ENCODE measurements at regions not wholly inside any gene's neighbourhood (a gene's known extent, or its start where the extent isn't known, plus 50 kb on each side); places are given as distances from the start of the nearest gene placed in this dataset.

GRCh38 chr1:30263405-30263804 is 460.0 kb downstream of the MATN1 start:
- Histone ChIP-seq H3K9me3 (ENCODE audit: insufficient read depth, low read depth, low read length) (no peaks in the 10 kb centered on the region), H3K9ac (ENCODE audit: low read depth, low read length) (no peak overlapping the region), H3K27ac (ENCODE audit: low read length) (no peak overlapping the region), H3K4me1 (ENCODE audit: insufficient read depth, low read length) (no peaks in the 10 kb centered on the region), H3K4me3 (ENCODE audit: low read length) (no peak overlapping the region), H3K27me3 (ENCODE audit: insufficient read depth, low read length) (no peaks in the 10 kb centered on the region), H3K36me3 (ENCODE audit: insufficient read depth, low read depth, low read length) (no peaks in the 10 kb centered on the region)

GRCh38 chr1:30262158-30262557 is 461.2 kb downstream of the MATN1 start:
- H3K27ac ChIP-seq (ENCODE audit: low read length): no peak overlapping the region
- no peak overlapping the region for H3K9ac ChIP-seq (ENCODE audit: low read depth, low read length)
- H3K27me3 ChIP-seq (ENCODE audit: insufficient read depth, low read length): no peaks in the 10 kb centered on the region
- H3K36me3 ChIP-seq (ENCODE audit: insufficient read depth, low read depth, low read length): no peaks in the 10 kb centered on the region
- H3K9me3 ChIP-seq (ENCODE audit: insufficient read depth, low read depth, low read length): no peaks in the 10 kb centered on the region
- H3K4me3 ChIP-seq (ENCODE audit: low read length): no peak overlapping the region
- no peaks in the 10 kb centered on the region for H3K4me1 ChIP-seq (ENCODE audit: insufficient read depth, low read length)

GRCh38 chr1:30260318-30260717 is 463.1 kb downstream of the MATN1 start:
- Histone ChIP-seq H3K27ac (ENCODE audit: low read length) (no peak overlapping the region), H3K27me3 (ENCODE audit: insufficient read depth, low read length) (no peaks in the 10 kb centered on the region), H3K4me3 (ENCODE audit: low read length) (no peak overlapping the region), H3K9me3 (ENCODE audit: insufficient read depth, low read depth, low read length) (no peaks in the 10 kb centered on the region), H3K36me3 (ENCODE audit: insufficient read depth, low read depth, low read length) (no peaks in the 10 kb centered on the region), H3K9ac (ENCODE audit: low read depth, low read length) (no peak overlapping the region), H3K4me1 (ENCODE audit: insufficient read depth, low read length) (peaks cover 3% of the 10 kb centered on the region; the same call in 1 of the 2 replicates)

- H3K27me3 ChIP-seq (ENCODE audit: insufficient read depth, low read length): no peaks in the 10 kb centered on the region
- no peaks in the 10 kb centered on the region for H3K36me3 ChIP-seq (ENCODE audit: insufficient read depth, low read depth, low read length)
- no peak overlapping the region for H3K9ac ChIP-seq (ENCODE audit: low read depth, low read length)
- H3K9me3 ChIP-seq (ENCODE audit: insufficient read depth, low read depth, low read length): no peaks in the 10 kb centered on the region
- peaks cover 3% of the 10 kb centered on the region; the same call in 1 of the 2 replicates for H3K4me1 ChIP-seq (ENCODE audit: insufficient read depth, low read length)
- no peak overlapping the region for H3K4me3 ChIP-seq (ENCODE audit: low read length)
- H3K27ac ChIP-seq (ENCODE audit: low read length): no peak overlapping the region
Measured at GRCh38 chr1:30259631-30260030, 463.8 kb downstream of the MATN1 start.

GRCh38 chr1:30258876-30259275 is 464.5 kb downstream of the MATN1 start:
- H3K36me3 ChIP-seq (ENCODE audit: insufficient read depth, low read depth, low read length): no peaks in the 10 kb centered on the region
- no peaks in the 10 kb centered on the region for H3K9me3 ChIP-seq (ENCODE audit: insufficient read depth, low read depth, low read length)
- peaks cover 3% of the 10 kb centered on the region; the same call in 1 of the 2 replicates for H3K4me1 ChIP-seq (ENCODE audit: insufficient read depth, low read length)
- H3K27ac ChIP-seq (ENCODE audit: low read length): no peak overlapping the region
- no peaks in the 10 kb centered on the region for H3K27me3 ChIP-seq (ENCODE audit: insufficient read depth, low read length)
- no peak overlapping the region for H3K4me3 ChIP-seq (ENCODE audit: low read length)
- H3K9ac ChIP-seq (ENCODE audit: low read depth, low read length): no peak overlapping the region

- Histone ChIP-seq H3K9me3 (ENCODE audit: insufficient read depth, low read depth, low read length) (no peaks in the 10 kb centered on the region), H3K36me3 (ENCODE audit: insufficient read depth, low read depth, low read length) (no peaks in the 10 kb centered on the region), H3K4me1 (ENCODE audit: insufficient read depth, low read length) (peaks cover 3% of the 10 kb centered on the region; the same call in 1 of the 2 replicates), H3K9ac (ENCODE audit: low read depth, low read length) (no peak overlapping the region), H3K27ac (ENCODE audit: low read length) (no peak overlapping the region), H3K27me3 (ENCODE audit: insufficient read depth, low read length) (no peaks in the 10 kb centered on the region), H3K4me3 (ENCODE audit: low read length) (no peak overlapping the region)
Measured at GRCh38 chr1:30258471-30258870, 464.9 kb downstream of the MATN1 start.

- H3K36me3 ChIP-seq (ENCODE audit: insufficient read depth, low read depth, low read length): no peaks in the 10 kb centered on the region
- peaks cover 3% of the 10 kb centered on the region; the same call in 1 of the 2 replicates for H3K4me1 ChIP-seq (ENCODE audit: insufficient read depth, low read length)
- H3K27ac ChIP-seq (ENCODE audit: low read length): no peak overlapping the region
- H3K4me3 ChIP-seq (ENCODE audit: low read length): no peak overlapping the region
- no peak overlapping the region for H3K9ac ChIP-seq (ENCODE audit: low read depth, low read length)
- H3K9me3 ChIP-seq (ENCODE audit: insufficient read depth, low read depth, low read length): no peaks in the 10 kb centered on the region
- no peaks in the 10 kb centered on the region for H3K27me3 ChIP-seq (ENCODE audit: insufficient read depth, low read length)
Measured at GRCh38 chr1:30257742-30258380, 465.5 kb downstream of the MATN1 start.

GRCh38 chr1:30257322-30257721 is 466.1 kb downstream of the MATN1 start:
- H3K4me3 ChIP-seq (ENCODE audit: low read length): no peak overlapping the region
- H3K9ac ChIP-seq (ENCODE audit: low read depth, low read length): no peak overlapping the region
- peaks cover 3% of the 10 kb centered on the region; the same call in 1 of the 2 replicates for H3K4me1 ChIP-seq (ENCODE audit: insufficient read depth, low read length)
- H3K27ac ChIP-seq (ENCODE audit: low read length): no peak overlapping the region
- no peaks in the 10 kb centered on the region for H3K27me3 ChIP-seq (ENCODE audit: insufficient read depth, low read length)
- H3K36me3 ChIP-seq (ENCODE audit: insufficient read depth, low read depth, low read length): no peaks in the 10 kb centered on the region
- no peaks in the 10 kb centered on the region for H3K9me3 ChIP-seq (ENCODE audit: insufficient read depth, low read depth, low read length)

- Histone ChIP-seq H3K4me3 (ENCODE audit: low read length) (no peak overlapping the region), H3K36me3 (ENCODE audit: insufficient read depth, low read depth, low read length) (no peaks in the 10 kb centered on the region), H3K4me1 (ENCODE audit: insufficient read depth, low read length) (peaks cover 3% of the 10 kb centered on the region; the same call in 1 of the 2 replicates), H3K27ac (ENCODE audit: low read length) (no peak overlapping the region), H3K27me3 (ENCODE audit: insufficient read depth, low read length) (no peaks in the 10 kb centered on the region), H3K9ac (ENCODE audit: low read depth, low read length) (no peak overlapping the region), H3K9me3 (ENCODE audit: insufficient read depth, low read depth, low read length) (no peaks in the 10 kb centered on the region)
Measured at GRCh38 chr1:30256911-30257310, 466.5 kb downstream of the MATN1 start.

- Histone ChIP-seq H3K9me3 (ENCODE audit: insufficient read depth, low read depth, low read length) (no peaks in the 10 kb centered on the region), H3K4me3 (ENCODE audit: low read length) (no peak overlapping the region), H3K27ac (ENCODE audit: low read length) (no peak overlapping the region), H3K27me3 (ENCODE audit: insufficient read depth, low read length) (no peaks in the 10 kb centered on the region), H3K9ac (ENCODE audit: low read depth, low read length) (no peak overlapping the region), H3K4me1 (ENCODE audit: insufficient read depth, low read length) (peaks cover 3% of the 10 kb centered on the region; the same call in 1 of the 2 replicates), H3K36me3 (ENCODE audit: insufficient read depth, low read depth, low read length) (no peaks in the 10 kb centered on the region)
Measured at GRCh38 chr1:30255111-30255724, 468.2 kb downstream of the MATN1 start.

- no peaks in the 10 kb centered on the region for H3K9me3 ChIP-seq (ENCODE audit: insufficient read depth, low read depth, low read length)
- H3K4me1 ChIP-seq (ENCODE audit: insufficient read depth, low read length): peaks cover 3% of the 10 kb centered on the region; the same call in 1 of the 2 replicates
- H3K27me3 ChIP-seq (ENCODE audit: insufficient read depth, low read length): no peaks in the 10 kb centered on the region
- H3K4me3 ChIP-seq (ENCODE audit: low read length): no peak overlapping the region
- H3K27ac ChIP-seq (ENCODE audit: low read length): no peak overlapping the region
- H3K9ac ChIP-seq (ENCODE audit: low read depth, low read length): no peak overlapping the region
- no peaks in the 10 kb centered on the region for H3K36me3 ChIP-seq (ENCODE audit: insufficient read depth, low read depth, low read length)
Measured at GRCh38 chr1:30253807-30254440, 469.5 kb downstream of the MATN1 start.

- Histone ChIP-seq H3K36me3 (ENCODE audit: insufficient read depth, low read depth, low read length) (no peaks in the 10 kb centered on the region), H3K9me3 (ENCODE audit: insufficient read depth, low read depth, low read length) (no peaks in the 10 kb centered on the region), H3K27ac (ENCODE audit: low read length) (no peak overlapping the region), H3K27me3 (ENCODE audit: insufficient read depth, low read length) (no peaks in the 10 kb centered on the region), H3K9ac (ENCODE audit: low read depth, low read length) (no peak overlapping the region), H3K4me3 (ENCODE audit: low read length) (no peak overlapping the region), H3K4me1 (ENCODE audit: insufficient read depth, low read length) (peaks cover 3% of the 10 kb centered on the region; the same call in 1 of the 2 replicates)
Measured at GRCh38 chr1:30253361-30253760, 470.0 kb downstream of the MATN1 start.
